Prostate gland (tissue), 2 donors: ENCODE measurements at regions not wholly inside any gene's neighbourhood (a gene's known extent, or its start where the extent isn't known, plus 50 kb on each side); places are given as distances from the start of the nearest gene placed in this dataset.
"Not testable (repeated sequence)": the region's sequence is repeated elsewhere in the genome, so short reads cannot be mapped to it uniquely, and the experiment has no call there.

Experiments used
- DNase-seq: peaks from one replicate; pipeline ENCODE4 v3.0.0-alpha.2; 2019; ENCODE audit warnings: low spot score
- H3K27ac ChIP-seq, 2 donors: fragments of 200-600 bp; sonication (generic); 2 replicates each; pipeline ENCODE4 v1.5.1; 2017 to 2019
- H3K27me3 ChIP-seq: fragments of 200-600 bp; sonication (generic); replicated peaks from 2 replicates; pipeline ENCODE4 v1.5.1; 2019; ENCODE audit not compliant: insufficient read depth
- H3K36me3 ChIP-seq, 2 donors: fragments of 200-600 bp; sonication (generic); 1 replicate in 1 of 2; 2 replicates in 1 of 2; pipeline versions ENCODE4 v1.5.1 to v1.8.1; 2017 to 2019
- H3K4me1 ChIP-seq: fragments of 200-600 bp; sonication (generic); replicated peaks from 2 replicates; pipeline ENCODE4 v1.5.1; 2019
- H3K4me3 ChIP-seq, 2 donors: fragments of 200-600 bp; sonication (generic); 2 replicates each; pipeline ENCODE4 v1.5.1; 2017 to 2019
- H3K9me3 ChIP-seq: fragments of 200-600 bp; sonication (generic); 2 replicates; pipeline ENCODE4 v1.5.1; 2017
- CTCF ChIP-seq, 4 experiments: fragments of 200-600 bp in 2 of 4; fragments of 450-650 bp in 2 of 4; sonication (generic) in 2 of 4; IDR thresholded peaks; 1 replicate in 3 of 4; 2 replicates in 1 of 4; pipeline ENCODE4 v1.5.1; 2016 to 2019; ENCODE audit warnings: antibody characterized with exemption in 4 of 4, mild to moderate bottlenecking in 2 of 4, moderate library complexity in 2 of 4
- POLR2A ChIP-seq: fragments of 450-650 bp; IDR thresholded peaks from one replicate; pipeline ENCODE4 v1.6.1; 2016; ENCODE audit warnings: antibody characterized with exemption, mild to moderate bottlenecking
- POLR2AphosphoS5 ChIP-seq: sonication (generic); formaldehyde crosslinking; IDR thresholded peaks from one replicate; pipeline ENCODE4 v1.6.1; 2017; ENCODE audit warnings: antibody characterized with exemption
- WGBS: methylation state at CpG from one replicate; pipeline ENCODE4 v1.1.5; 2018; 5-methylcytosine and 5-hydroxymethylcytosine counted together
- intact Hi-C: fragments of 100-400 bp; cut with DNase I; formaldehyde crosslinking; loops from one replicate; pipeline ENCODE4 v1.14.2; 2022

GRCh38 chrX:136953867-136954787 lies 73.6 kb upstream of the RBMX start:
- H3K27me3 ChIP-seq, result no peaks in the 10 kb centered on the region
- WGBS, result 71% methylated on average over 26 of the region's 26 CpGs
- H3K36me3 ChIP-seq, result no peaks in the 10 kb centered on the region
- no peak overlapping the region for H3K27ac ChIP-seq
- intact Hi-C loops, result no loop called here
- no peak overlapping the region for H3K4me3 ChIP-seq
- no peaks in the 10 kb centered on the region for H3K9me3 ChIP-seq
- no peak for TF ChIP-seq POLR2A
- TF ChIP-seq CTCF (IDR thresholded peaks at IDR 0.05), result peak in 3 of 4 experiments; percentile 18 to 33 (median 25)
- no peak for TF ChIP-seq POLR2AphosphoS5
- no peaks in the 10 kb centered on the region for H3K4me1 ChIP-seq
- DNase-seq, result peak; percentile 27

GRCh38 chrX:136950211-136950610 lies 69.7 kb upstream of the RBMX start:
- 89% methylated on average over 4 of the region's 4 CpGs for WGBS
- intact Hi-C loops, result no loop called here

GRCh38 chrX:136941396-136942337 lies 61.1 kb upstream of the RBMX start:
- Histone ChIP-seq H3K27ac (no peak overlapping the region), H3K36me3 (no peaks in the 10 kb centered on the region), H3K9me3 (no peaks in the 10 kb centered on the region), H3K4me1 (no peaks in the 10 kb centered on the region), H3K4me3 (no peak overlapping the region), H3K27me3 (no peaks in the 10 kb centered on the region)
- intact Hi-C loops, result no loop called here
- TF ChIP-seq CTCF (IDR thresholded peaks at IDR 0.05), result no peak
- no peak for TF ChIP-seq POLR2AphosphoS5
- no peak for DNase-seq
- 81% methylated on average over 9 of the region's 9 CpGs for WGBS

More at GRCh38 chrX:136950211-136950610, 69.7 kb upstream of the RBMX start:
- Histone ChIP-seq H3K4me1 (no peaks in the 10 kb centered on the region), H3K27ac (no peak overlapping the region), H3K9me3 (no peaks in the 10 kb centered on the region), H3K36me3 (no peaks in the 10 kb centered on the region), H3K27me3 (no peaks in the 10 kb centered on the region), H3K4me3 (no peak overlapping the region)
- DNase-seq, result no peak
- TF ChIP-seq POLR2A (no peak), POLR2AphosphoS5 (no peak), CTCF (IDR thresholded peaks at IDR 0.05) (no peak)

- no peak overlapping the region for H3K27ac ChIP-seq
- no peak for DNase-seq
- H3K4me1 ChIP-seq, result no peaks in the 10 kb centered on the region
- WGBS, result 71% methylated on average over 2 of the region's 2 CpGs
- H3K27me3 ChIP-seq, result no peaks in the 10 kb centered on the region
- H3K36me3 ChIP-seq, result no peaks in the 10 kb centered on the region
- TF ChIP-seq POLR2AphosphoS5, result no peak
- TF ChIP-seq CTCF (IDR thresholded peaks at IDR 0.05), result no peak
- TF ChIP-seq POLR2A, result no peak
- H3K4me3 ChIP-seq, result no peak overlapping the region
- no peaks in the 10 kb centered on the region for H3K9me3 ChIP-seq
- intact Hi-C loops, result no loop called here
These were observed 55.6 kb upstream of the RBMX start for GRCh38 chrX:136936183-136936549.

GRCh38 chrX:136935533-136936182 lies 55.1 kb upstream of the RBMX start:
- WGBS, result 89% methylated on average over 13 of the region's 16 CpGs
- H3K4me3 ChIP-seq, intact Hi-C loops, H3K27ac ChIP-seq, H3K4me1 ChIP-seq, H3K27me3 ChIP-seq, DNase-seq, H3K36me3 ChIP-seq, H3K9me3 ChIP-seq: not testable (repeated sequence)

- DNase-seq, H3K36me3 ChIP-seq, H3K4me3 ChIP-seq, H3K9me3 ChIP-seq, H3K4me1 ChIP-seq, H3K27me3 ChIP-seq, H3K27ac ChIP-seq, intact Hi-C loops: not testable (repeated sequence)
- 80% methylated on average over 6 of the region's 8 CpGs for WGBS
These were observed 54.1 kb upstream of the RBMX start for GRCh38 chrX:136934652-136935051.
